ENCODE measurements at regions not wholly inside any gene's neighbourhood (a gene's known extent, or its start where the extent isn't known, plus 50 kb on each side); places are given as distances from the start of the nearest gene placed in this dataset.
"Not testable (repeated sequence)": the region's sequence is repeated elsewhere in the genome, so short reads cannot be mapped to it uniquely, and the experiment has no call there.

- no peak for TF ChIP-seq CTCF (IDR thresholded peaks at IDR 0.05; ENCODE audit: extremely low read depth, insufficient read depth, missing control alignments)
- in situ Hi-C loops (cut with MboI; ENCODE audit: low pct_unique_long_range_greater_than_20kb, low sequenced_read_pairs, unreplicated experiment) = loop anchor here (5.0 kb wide), 1 partner anchor 144 kb away; no protein-coding TSS in a partner anchor
- DNase-seq (ENCODE audit: low spot score) = no peak
Observed at GRCh38 chr14:105760691-105761344, 234.4 kb downstream of the TMEM121 start.

- in situ Hi-C loops (cut with MboI; ENCODE audit: low pct_unique_long_range_greater_than_20kb, low sequenced_read_pairs, unreplicated experiment) = loop anchor here (5.0 kb wide), 1 partner anchor 144 kb away; no protein-coding TSS in a partner anchor
Observed at GRCh38 chr14:105761345-105761740, 235.0 kb downstream of the TMEM121 start.

GRCh38 chr14:105761842-105762241 lies 235.5 kb downstream of the TMEM121 start:
- no peak for DNase-seq (ENCODE audit: low spot score)
- no peak for TF ChIP-seq CTCF (IDR thresholded peaks at IDR 0.05; ENCODE audit: extremely low read depth, insufficient read depth, missing control alignments)
- in situ Hi-C loops (cut with MboI; ENCODE audit: low pct_unique_long_range_greater_than_20kb, low sequenced_read_pairs, unreplicated experiment) = loop anchor here (5.0 kb wide), 1 partner anchor 145 kb away; no protein-coding TSS in a partner anchor

More at GRCh38 chr14:105761345-105761740, 235.0 kb downstream of the TMEM121 start:
- not testable (repeated sequence) for DNase-seq (ENCODE audit: low spot score)

- in situ Hi-C loops (cut with MboI; ENCODE audit: low pct_unique_long_range_greater_than_20kb, low sequenced_read_pairs, unreplicated experiment) = loop anchor here (5.0 kb wide), 1 partner anchor 145 kb away; no protein-coding TSS in a partner anchor
- DNase-seq (ENCODE audit: low spot score) = not testable (repeated sequence)
Observed at GRCh38 chr14:105762262-105762661, 235.9 kb downstream of the TMEM121 start.

GRCh38 chr14:105764254-105764901 lies 238.0 kb downstream of the TMEM121 start:
- DNase-seq (ENCODE audit: low spot score) = not testable (repeated sequence)
- in situ Hi-C loops (cut with MboI; ENCODE audit: low pct_unique_long_range_greater_than_20kb, low sequenced_read_pairs, unreplicated experiment) = loop anchor here (5.0 kb wide), 1 partner anchor 147 kb away; no protein-coding TSS in a partner anchor

- DNase-seq (ENCODE audit: low spot score); in situ Hi-C loops (cut with MboI; ENCODE audit: low pct_unique_long_range_greater_than_20kb, low sequenced_read_pairs, unreplicated experiment): not testable (repeated sequence)
Observed at GRCh38 chr14:105765072-105765825, 238.9 kb downstream of the TMEM121 start.

- in situ Hi-C loops (cut with MboI; ENCODE audit: low pct_unique_long_range_greater_than_20kb, low sequenced_read_pairs, unreplicated experiment) = no loop called here
- no peak for TF ChIP-seq CTCF (IDR thresholded peaks at IDR 0.05; ENCODE audit: extremely low read depth, insufficient read depth, missing control alignments)
Observed at GRCh38 chr14:105765893-105766614, 239.7 kb downstream of the TMEM121 start.

GRCh38 chr14:105767315-105767714 lies 240.9 kb downstream of the TMEM121 start:
- no peak for DNase-seq (ENCODE audit: low spot score)
- no peak for TF ChIP-seq CTCF (IDR thresholded peaks at IDR 0.05; ENCODE audit: extremely low read depth, insufficient read depth, missing control alignments)
- in situ Hi-C loops (cut with MboI; ENCODE audit: low pct_unique_long_range_greater_than_20kb, low sequenced_read_pairs, unreplicated experiment) = no loop called here

More at GRCh38 chr14:105765893-105766614, 239.7 kb downstream of the TMEM121 start:
- DNase-seq (ENCODE audit: low spot score) = no peak

- in situ Hi-C loops (cut with MboI; ENCODE audit: low pct_unique_long_range_greater_than_20kb, low sequenced_read_pairs, unreplicated experiment); DNase-seq (ENCODE audit: low spot score): not testable (repeated sequence)
Observed at GRCh38 chr14:105768039-105768438, 241.7 kb downstream of the TMEM121 start.

GRCh38 chr14:105769061-105769730 lies 242.8 kb downstream of the TMEM121 start:
- in situ Hi-C loops (cut with MboI; ENCODE audit: low pct_unique_long_range_greater_than_20kb, low sequenced_read_pairs, unreplicated experiment); DNase-seq (ENCODE audit: low spot score): not testable (repeated sequence)

GRCh38 chr14:105770619-105771216 lies 244.3 kb downstream of the TMEM121 start:
- in situ Hi-C loops (cut with MboI; ENCODE audit: low pct_unique_long_range_greater_than_20kb, low sequenced_read_pairs, unreplicated experiment); DNase-seq (ENCODE audit: low spot score): not testable (repeated sequence)
